HEK293 (cell line): ENCODE measurements at regions not wholly inside any gene's neighbourhood (a gene's known extent, or its start where the extent isn't known, plus 50 kb on each side); places are given as distances from the start of the nearest gene placed in this dataset.

Experiments used
- CTCF ChIA-PET: fragments of 350-600 bp; formaldehyde crosslinking; extraction: SDS; loops from one replicate; lab custom pipeline; 2021; ENCODE audit warnings: antibody characterized with exemption; lab: Yijun Ruan, JAX
- POLR2A ChIA-PET: fragments of 300-600 bp; formaldehyde crosslinking; extraction: SDS; loops from one replicate; lab custom pipeline; 2020; ENCODE audit warnings: antibody characterized with exemption, inconsistent platforms; lab: Yijun Ruan, JAX
- H3K27ac ChIP-seq: fragments of 200-500 bp; sonication (Bioruptor generic); 2 replicates; pipeline ENCODE4 v1.5.1; 2014; ENCODE audit warnings: low read depth, low read length, control low read depth, inconsistent platforms; ENCODE audit errors: extremely low read depth
- H3K36me3 ChIP-seq, 2 experiments: fragments of 200-500 bp in 1 of 2; sonication (Bioruptor generic) in 1 of 2; 1 replicate in 1 of 2; 2 replicates in 1 of 2; pipeline ENCODE4 v1.5.1; 2014 to 2017; ENCODE audit warnings: inconsistent platforms in 2 of 2, low read length in 2 of 2; ENCODE audit not compliant: control insufficient read depth in 2 of 2, insufficient read depth in 1 of 2
- H3K4me1 ChIP-seq: fragments of 200-500 bp; sonication (Bioruptor generic); 2 replicates; pipeline ENCODE4 v1.5.1; 2014; ENCODE audit warnings: mild to moderate bottlenecking, low read length, inconsistent platforms; ENCODE audit not compliant: control insufficient read depth, insufficient read depth
- H3K4me3 ChIP-seq: 2 replicates; pipeline ENCODE4 v1.5.1; 2011; ENCODE audit warnings: low read depth, mild to moderate bottlenecking, control low read depth, low read length, moderate library complexity
- H3K9me3 ChIP-seq: fragments of 200-500 bp; sonication (Bioruptor generic); 2 replicates; pipeline ENCODE4 v1.5.1; 2014; ENCODE audit warnings: low read depth, low read length, inconsistent platforms; ENCODE audit not compliant: control insufficient read depth, insufficient read depth
- EGR2 ChIP-seq: fragments of 450-650 bp; formaldehyde crosslinking; IDR thresholded peaks from 2 replicates; pipeline ENCODE4 v1.5.1; 2016; ENCODE audit warnings: low read depth, missing biosample characterization, missing genetic modification characterization
- GLIS1 ChIP-seq: fragments of 450-650 bp; formaldehyde crosslinking; IDR thresholded peaks from 2 replicates; pipeline ENCODE4 v1.5.1; 2016; ENCODE audit warnings: missing biosample characterization, missing genetic modification characterization
- KLF7 ChIP-seq: fragments of 450-650 bp; formaldehyde crosslinking; IDR thresholded peaks from 2 replicates; pipeline ENCODE4 v1.5.1; 2016; ENCODE audit warnings: missing biosample characterization, missing genetic modification characterization, borderline replicate concordance
- TRIM28 ChIP-seq: IDR thresholded peaks from 2 replicates; pipeline ENCODE4 v1.6.1; 2011; ENCODE audit warnings: low read length, control low read depth, borderline replicate concordance
- ZBTB48 ChIP-seq: fragments of 450-650 bp; formaldehyde crosslinking; IDR thresholded peaks from 2 replicates; pipeline ENCODE4 v1.5.1; 2016; ENCODE audit warnings: missing biosample characterization, missing genetic modification characterization
- ZNF121 ChIP-seq: fragments of 450-650 bp; formaldehyde crosslinking; IDR thresholded peaks from 2 replicates; pipeline ENCODE4 v1.5.1; 2016; ENCODE audit warnings: missing biosample characterization, missing genetic modification characterization
- ZNF133 ChIP-seq: fragments of 450-650 bp; formaldehyde crosslinking; IDR thresholded peaks from 2 replicates; pipeline ENCODE4 v1.5.1; 2016; ENCODE audit warnings: missing biosample characterization, missing genetic modification characterization
- ZNF146 ChIP-seq: fragments of 450-650 bp; formaldehyde crosslinking; IDR thresholded peaks from 2 replicates; pipeline ENCODE4 v1.5.1; 2016; ENCODE audit warnings: missing biosample characterization, missing genetic modification characterization
- ZNF239 ChIP-seq: fragments of 450-650 bp; formaldehyde crosslinking; IDR thresholded peaks from 2 replicates; pipeline ENCODE4 v1.5.1; 2016; ENCODE audit warnings: missing biosample characterization, missing genetic modification characterization
- ZNF280C ChIP-seq: fragments of 450-650 bp; formaldehyde crosslinking; IDR thresholded peaks from 2 replicates; pipeline ENCODE4 v1.5.1; 2016; ENCODE audit warnings: missing biosample characterization, missing genetic modification characterization
- ZNF302 ChIP-seq: fragments of 450-650 bp; formaldehyde crosslinking; IDR thresholded peaks from 2 replicates; pipeline ENCODE4 v1.5.1; 2016; ENCODE audit warnings: missing biosample characterization, missing genetic modification characterization, low read depth
- ZNF341 ChIP-seq: fragments of 450-650 bp; formaldehyde crosslinking; IDR thresholded peaks from 2 replicates; pipeline ENCODE4; 2016; ENCODE audit warnings: low read depth, missing biosample characterization, missing genetic modification characterization
- ZNF366 ChIP-seq: fragments of 450-650 bp; formaldehyde crosslinking; conservative IDR thresholded peaks from 2 replicates; pipeline ENCODE4 v1.5.1; 2016; ENCODE audit warnings: missing biosample characterization, missing genetic modification characterization
- ZNF37A ChIP-seq: fragments of 450-650 bp; IDR thresholded peaks from 2 replicates; pipeline ENCODE4 v1.5.1; 2018; ENCODE audit warnings: missing biosample characterization, missing genetic modification characterization
- ZNF558 ChIP-seq: fragments of 450-650 bp; formaldehyde crosslinking; IDR thresholded peaks from 2 replicates; pipeline ENCODE4 v1.5.1; 2016; ENCODE audit warnings: missing biosample characterization, missing genetic modification characterization
- ZNF580 ChIP-seq: fragments of 450-650 bp; formaldehyde crosslinking; IDR thresholded peaks from 2 replicates; pipeline ENCODE4 v1.5.1; 2016; ENCODE audit warnings: missing biosample characterization, missing genetic modification characterization
- ZNF629 ChIP-seq: fragments of 450-650 bp; formaldehyde crosslinking; IDR thresholded peaks from 2 replicates; pipeline ENCODE4 v1.5.1; 2017; ENCODE audit warnings: missing biosample characterization, missing genetic modification characterization
- ZNF704 ChIP-seq: fragments of 450-650 bp; formaldehyde crosslinking; IDR thresholded peaks from 2 replicates; pipeline ENCODE4 v1.5.1; 2016; ENCODE audit warnings: missing biosample characterization, missing genetic modification characterization
- TF ChIP-seq, protein P1 (sequence below): fragments of 450-650 bp; formaldehyde crosslinking; IDR thresholded peaks from 2 replicates; pipeline ENCODE4 v1.5.1; 2016; ENCODE audit warnings: missing biosample characterization, missing genetic modification characterization
- TF ChIP-seq, protein P2 (sequence below): fragments of 450-650 bp; formaldehyde crosslinking; IDR thresholded peaks from 2 replicates; pipeline ENCODE4 v1.5.1; 2017; ENCODE audit warnings: missing biosample characterization, missing genetic modification characterization

DNA sequence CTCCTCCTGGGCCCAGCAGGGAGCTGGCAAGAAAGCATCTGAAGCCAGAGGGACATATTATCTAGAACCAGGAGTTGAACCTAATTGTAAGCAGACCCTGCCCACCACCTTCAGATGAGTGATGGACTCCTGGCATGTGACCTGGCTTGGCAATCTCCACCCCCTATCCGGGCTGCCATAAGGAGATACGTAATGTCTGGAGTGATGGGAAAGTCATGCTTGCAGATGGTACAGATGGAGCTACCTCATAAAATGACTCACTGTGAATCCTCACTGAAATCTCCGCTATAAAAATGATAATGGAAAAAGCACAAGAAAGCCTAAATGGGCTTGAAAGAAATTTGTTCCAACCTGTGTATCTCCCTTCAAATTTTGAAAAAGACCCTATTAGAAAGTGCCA, 157.5 kb downstream of the DMRT2 start:
- ChIA-PET CTCF (no interaction called here), POLR2A (no interaction called here)
- Histone ChIP-seq H3K9me3 (no peaks in the 10 kb centered on the region), H3K27ac (no peak overlapping the region), H3K4me3 (no peak overlapping the region), H3K36me3 (no peaks in the 10 kb centered on the region), H3K4me1 (no peaks in the 10 kb centered on the region)
- TF ChIP-seq, protein P1, sequence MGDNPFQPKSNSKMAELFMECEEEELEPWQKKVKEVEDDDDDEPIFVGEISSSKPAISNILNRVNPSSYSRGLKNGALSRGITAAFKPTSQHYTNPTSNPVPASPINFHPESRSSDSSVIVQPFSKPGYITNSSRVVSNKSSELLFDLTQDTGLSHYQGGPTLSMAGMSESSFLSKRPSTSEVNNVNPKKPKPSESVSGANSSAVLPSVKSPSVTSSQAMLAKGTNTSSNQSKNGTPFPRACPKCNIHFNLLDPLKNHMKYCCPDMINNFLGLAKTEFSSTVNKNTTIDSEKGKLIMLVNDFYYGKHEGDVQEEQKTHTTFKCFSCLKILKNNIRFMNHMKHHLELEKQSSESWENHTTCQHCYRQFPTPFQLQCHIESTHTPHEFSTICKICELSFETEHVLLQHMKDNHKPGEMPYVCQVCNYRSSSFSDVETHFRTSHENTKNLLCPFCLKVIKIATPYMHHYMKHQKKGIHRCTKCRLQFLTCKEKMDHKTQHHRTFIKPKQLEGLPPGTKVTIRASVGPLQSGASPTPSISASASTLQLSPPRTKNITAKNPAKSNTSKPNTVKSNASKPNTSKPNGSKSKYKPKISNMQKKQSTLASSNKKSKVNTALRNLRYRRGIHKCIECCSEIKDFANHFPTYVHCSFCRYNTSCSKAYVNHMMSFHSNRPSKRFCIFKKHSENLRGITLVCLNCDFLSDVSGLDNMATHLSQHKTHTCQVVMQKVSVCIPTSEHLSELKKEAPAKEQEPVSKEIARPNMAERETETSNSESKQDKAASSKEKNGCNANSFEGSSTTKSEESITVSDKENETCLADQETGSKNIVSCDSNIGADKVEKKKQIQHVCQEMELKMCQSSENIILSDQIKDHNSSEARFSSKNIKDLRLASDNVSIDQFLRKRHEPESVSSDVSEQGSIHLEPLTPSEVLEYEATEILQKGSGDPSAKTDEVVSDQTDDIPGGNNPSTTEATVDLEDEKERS = no peak
- TF ChIP-seq ZNF146 (no peak), ZNF558 (tag by site-specific recombination) (no peak), ZNF704 (no peak), TRIM28 (no peak), ZNF37A (tag by site-specific recombination) (no peak), ZNF280C (tag by site-specific recombination) (no peak), ZNF341 (no peak), ZNF580 (tag by site-specific recombination) (no peak), ZNF239 (tag by site-specific recombination) (no peak), KLF7 (tag by site-specific recombination) (no peak), ZNF302 (tag by site-specific recombination) (no peak), EGR2 (tag by site-specific recombination) (no peak), ZNF121 (tag by site-specific recombination) (no peak)

- CTCF ChIA-PET = no interaction called here
- TF ChIP-seq, protein P2, sequence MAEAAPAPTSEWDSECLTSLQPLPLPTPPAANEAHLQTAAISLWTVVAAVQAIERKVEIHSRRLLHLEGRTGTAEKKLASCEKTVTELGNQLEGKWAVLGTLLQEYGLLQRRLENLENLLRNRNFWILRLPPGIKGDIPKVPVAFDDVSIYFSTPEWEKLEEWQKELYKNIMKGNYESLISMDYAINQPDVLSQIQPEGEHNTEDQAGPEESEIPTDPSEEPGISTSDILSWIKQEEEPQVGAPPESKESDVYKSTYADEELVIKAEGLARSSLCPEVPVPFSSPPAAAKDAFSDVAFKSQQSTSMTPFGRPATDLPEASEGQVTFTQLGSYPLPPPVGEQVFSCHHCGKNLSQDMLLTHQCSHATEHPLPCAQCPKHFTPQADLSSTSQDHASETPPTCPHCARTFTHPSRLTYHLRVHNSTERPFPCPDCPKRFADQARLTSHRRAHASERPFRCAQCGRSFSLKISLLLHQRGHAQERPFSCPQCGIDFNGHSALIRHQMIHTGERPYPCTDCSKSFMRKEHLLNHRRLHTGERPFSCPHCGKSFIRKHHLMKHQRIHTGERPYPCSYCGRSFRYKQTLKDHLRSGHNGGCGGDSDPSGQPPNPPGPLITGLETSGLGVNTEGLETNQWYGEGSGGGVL = peak; percentile 73
- TF ChIP-seq GLIS1 (tag by site-specific recombination) (0 out of 2 replicates have a peak, but pooled peaks have one; percentile 13), ZNF133 (no peak), ZNF366 (tag by site-specific recombination) (0 out of 2 replicates have a peak, but pooled peaks have one; percentile 15), ZNF629 (no peak), ZBTB48 (tag by site-specific recombination) (peak; percentile 41; the same call in 1 of the 2 replicates)
- Histone ChIP-seq H3K4me1 (no peaks in the 10 kb centered on the region), H3K4me3 (no peak overlapping the region), H3K36me3 (no peaks in the 10 kb centered on the region), H3K27ac (no peak overlapping the region), H3K9me3 (no peaks in the 10 kb centered on the region)
- POLR2A ChIA-PET = no interaction called here
Measured at GRCh38 chr9:1208157-1208556, 158.0 kb downstream of the DMRT2 start.
